C4-2B (cell line): ENCODE measurements at regions not wholly inside any gene's neighbourhood (a gene's known extent, or its start where the extent isn't known, plus 50 kb on each side); places are given as distances from the start of the nearest gene placed in this dataset.

ENCODE experiments used
- ZFX ChIP-seq: fragments of 450-650 bp; IDR thresholded peaks from 2 replicates; pipeline ENCODE4 v1.6.1; 2017
- TF ChIP-seq, protein P1 (sequence below): fragments of 450-650 bp; conservative IDR thresholded peaks from 2 replicates; pipeline ENCODE4 v1.5.1; 2017; ENCODE audit warnings: mild to moderate bottlenecking

DNA sequence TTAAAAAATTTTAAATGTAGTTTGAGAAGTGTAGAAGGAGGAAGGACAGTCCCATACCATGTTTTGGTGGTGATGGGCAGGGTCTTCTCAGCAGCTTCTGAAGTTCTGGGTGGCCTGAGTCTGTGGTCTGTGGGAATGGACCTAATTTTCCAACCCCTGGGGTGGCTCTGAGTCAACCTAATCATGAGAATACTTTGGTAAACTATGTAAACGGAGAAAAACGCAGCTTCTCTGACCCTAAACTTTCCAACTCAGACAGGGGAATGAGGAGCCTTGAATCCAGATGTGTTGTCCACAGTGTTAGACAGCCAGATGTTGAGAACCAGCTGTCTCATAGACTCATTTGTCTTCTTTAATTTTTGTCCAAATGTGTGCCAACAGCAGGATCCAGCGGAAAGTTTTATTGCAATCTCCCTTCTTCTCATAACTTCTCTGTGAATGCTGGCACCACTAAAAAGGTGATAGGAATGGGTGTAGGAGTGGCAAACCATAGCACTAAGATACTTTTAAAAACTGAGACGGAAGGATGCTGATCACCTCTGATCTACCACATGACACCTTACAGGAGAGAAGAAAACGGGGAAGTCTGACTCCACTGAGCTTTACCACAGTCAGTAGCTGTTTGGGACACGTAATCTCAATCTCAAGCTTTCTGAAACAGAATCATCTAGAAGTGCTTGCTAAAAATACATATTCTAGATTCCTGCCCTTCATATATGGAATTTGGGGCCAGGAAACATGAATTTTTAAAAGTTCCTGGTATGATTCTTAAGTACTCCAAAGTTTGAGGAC is 90.5 kb upstream of the PHYHIPL start:
- TF ChIP-seq, protein P1, sequence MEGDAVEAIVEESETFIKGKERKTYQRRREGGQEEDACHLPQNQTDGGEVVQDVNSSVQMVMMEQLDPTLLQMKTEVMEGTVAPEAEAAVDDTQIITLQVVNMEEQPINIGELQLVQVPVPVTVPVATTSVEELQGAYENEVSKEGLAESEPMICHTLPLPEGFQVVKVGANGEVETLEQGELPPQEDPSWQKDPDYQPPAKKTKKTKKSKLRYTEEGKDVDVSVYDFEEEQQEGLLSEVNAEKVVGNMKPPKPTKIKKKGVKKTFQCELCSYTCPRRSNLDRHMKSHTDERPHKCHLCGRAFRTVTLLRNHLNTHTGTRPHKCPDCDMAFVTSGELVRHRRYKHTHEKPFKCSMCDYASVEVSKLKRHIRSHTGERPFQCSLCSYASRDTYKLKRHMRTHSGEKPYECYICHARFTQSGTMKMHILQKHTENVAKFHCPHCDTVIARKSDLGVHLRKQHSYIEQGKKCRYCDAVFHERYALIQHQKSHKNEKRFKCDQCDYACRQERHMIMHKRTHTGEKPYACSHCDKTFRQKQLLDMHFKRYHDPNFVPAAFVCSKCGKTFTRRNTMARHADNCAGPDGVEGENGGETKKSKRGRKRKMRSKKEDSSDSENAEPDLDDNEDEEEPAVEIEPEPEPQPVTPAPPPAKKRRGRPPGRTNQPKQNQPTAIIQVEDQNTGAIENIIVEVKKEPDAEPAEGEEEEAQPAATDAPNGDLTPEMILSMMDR = no peak
- TF ChIP-seq ZFX = no peak
